HAP-1 (cell line): ENCODE measurements at regions not wholly inside any gene's neighbourhood (a gene's known extent, or its start where the extent isn't known, plus 50 kb on each side); places are given as distances from the start of the nearest gene placed in this dataset.

ENCODE experiments used
- DNase-seq, 2 experiments: peaks; one replicate each; pipeline ENCODE4 v3.0.0-alpha.2; 2016 to 2020; ENCODE audit warnings: low spot score in 2 of 2
- H3K27me3 ChIP-seq: fragments of 250-450 bp; sonication (Bioruptor Pico); 2 replicates; pipeline ENCODE4 v1.5.1; 2020; ENCODE audit warnings: low read depth, mild to moderate bottlenecking, moderate library complexity
- H3K36me3 ChIP-seq: fragments of 250-450 bp; sonication (Bioruptor Pico); replicated peaks from 2 replicates; pipeline ENCODE4 v1.5.1; 2020; ENCODE audit warnings: mild to moderate bottlenecking
- H3K4me1 ChIP-seq: fragments of 250-450 bp; sonication (Bioruptor Pico); 2 replicates; pipeline ENCODE4 v1.5.1; 2020; ENCODE audit warnings: mild to moderate bottlenecking
- H3K4me3 ChIP-seq: fragments of 250-450 bp; sonication (Bioruptor Pico); 2 replicates; pipeline ENCODE4 v1.5.1; 2020; ENCODE audit warnings: mild to moderate bottlenecking, moderate library complexity
- H3K9me3 ChIP-seq: fragments of 250-450 bp; sonication (Bioruptor Pico); 2 replicates; pipeline ENCODE4 v1.5.1; 2020; ENCODE audit warnings: mild to moderate bottlenecking, moderate library complexity
- in situ Hi-C: fragments of 300-500 bp; cut with MboI; formaldehyde crosslinking; loops from 3 replicates; pipeline ENCODE4 v1.14.3; 2020; ENCODE audit warnings: low sequenced_read_pairs, inconsistent platforms, mixed read lengths

GRCh38 chr12:30072824-30073223 is 289.1 kb upstream of the TMTC1 start:
- Histone ChIP-seq H3K27me3 (no peaks in the 10 kb centered on the region), H3K36me3 (no peaks in the 10 kb centered on the region), H3K4me1 (peaks cover 28% of the 10 kb centered on the region), H3K4me3 (no peak overlapping the region), H3K9me3 (no peaks in the 10 kb centered on the region)
- in situ Hi-C loops, result no loop called here
- peak in 1 of 2 experiments; percentile 70 for DNase-seq

- Histone ChIP-seq H3K27me3 (no peaks in the 10 kb centered on the region), H3K4me1 (peaks cover 18% of the 10 kb centered on the region), H3K9me3 (no peaks in the 10 kb centered on the region), H3K4me3 (no peak overlapping the region), H3K36me3 (no peaks in the 10 kb centered on the region)
- no peak for DNase-seq
- in situ Hi-C loops, result no loop called here
Measured at GRCh38 chr12:30067146-30067545, 283.4 kb upstream of the TMTC1 start.

DNA sequence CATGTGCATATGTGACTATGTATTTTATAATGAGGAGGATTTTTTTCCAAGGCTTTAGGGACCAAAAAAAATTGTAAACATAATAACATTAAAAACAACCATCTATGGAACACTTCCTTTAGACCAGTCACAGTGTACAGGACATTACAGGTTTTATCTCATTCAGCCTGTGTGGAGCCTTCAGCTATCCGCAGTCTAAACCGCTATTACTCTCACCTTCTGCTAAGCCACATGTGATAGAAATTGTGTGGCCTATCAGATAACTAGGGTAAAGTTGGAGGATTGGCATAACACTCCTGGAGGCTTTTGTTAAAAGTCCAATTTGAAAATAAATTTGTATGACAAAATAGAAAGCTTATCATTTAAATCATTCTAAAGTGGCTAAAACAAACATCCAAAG is 281.2 kb upstream of the TMTC1 start:
- H3K27me3 ChIP-seq, result no peaks in the 10 kb centered on the region
- H3K4me3 ChIP-seq, result no peak overlapping the region
- no peak for DNase-seq
- in situ Hi-C loops, result no loop called here
- no peaks in the 10 kb centered on the region for H3K36me3 ChIP-seq
- H3K9me3 ChIP-seq, result no peaks in the 10 kb centered on the region
- H3K4me1 ChIP-seq, result peaks cover 14% of the 10 kb centered on the region

GRCh38 chr12:30063435-30063945 is 279.7 kb upstream of the TMTC1 start:
- no peaks in the 10 kb centered on the region for H3K27me3 ChIP-seq
- in situ Hi-C loops, result no loop called here
- H3K36me3 ChIP-seq, result no peaks in the 10 kb centered on the region
- no peak overlapping the region for H3K4me3 ChIP-seq
- peaks cover 14% of the 10 kb centered on the region for H3K4me1 ChIP-seq
- H3K9me3 ChIP-seq, result no peaks in the 10 kb centered on the region
- no peak for DNase-seq

DNA sequence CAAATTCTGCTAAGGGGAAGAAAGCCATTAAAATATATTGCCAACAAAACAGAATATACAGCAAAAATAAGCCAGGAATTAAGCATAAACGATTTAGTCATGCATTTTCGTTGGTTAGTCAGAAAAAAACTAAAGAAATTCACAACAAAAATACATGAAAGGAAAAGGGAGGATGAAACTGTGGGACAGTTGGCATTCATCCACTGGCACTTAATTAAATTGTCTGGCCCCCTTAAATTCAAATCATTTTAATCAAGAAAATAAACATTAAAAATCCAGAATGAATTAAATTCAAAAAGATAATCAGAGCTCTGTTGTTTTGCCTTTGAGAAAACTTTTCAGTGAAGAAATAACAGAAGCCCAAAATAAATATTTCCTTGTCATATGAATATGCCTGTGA is 264.6 kb upstream of the TMTC1 start:
- in situ Hi-C loops, result no loop called here

DNA sequence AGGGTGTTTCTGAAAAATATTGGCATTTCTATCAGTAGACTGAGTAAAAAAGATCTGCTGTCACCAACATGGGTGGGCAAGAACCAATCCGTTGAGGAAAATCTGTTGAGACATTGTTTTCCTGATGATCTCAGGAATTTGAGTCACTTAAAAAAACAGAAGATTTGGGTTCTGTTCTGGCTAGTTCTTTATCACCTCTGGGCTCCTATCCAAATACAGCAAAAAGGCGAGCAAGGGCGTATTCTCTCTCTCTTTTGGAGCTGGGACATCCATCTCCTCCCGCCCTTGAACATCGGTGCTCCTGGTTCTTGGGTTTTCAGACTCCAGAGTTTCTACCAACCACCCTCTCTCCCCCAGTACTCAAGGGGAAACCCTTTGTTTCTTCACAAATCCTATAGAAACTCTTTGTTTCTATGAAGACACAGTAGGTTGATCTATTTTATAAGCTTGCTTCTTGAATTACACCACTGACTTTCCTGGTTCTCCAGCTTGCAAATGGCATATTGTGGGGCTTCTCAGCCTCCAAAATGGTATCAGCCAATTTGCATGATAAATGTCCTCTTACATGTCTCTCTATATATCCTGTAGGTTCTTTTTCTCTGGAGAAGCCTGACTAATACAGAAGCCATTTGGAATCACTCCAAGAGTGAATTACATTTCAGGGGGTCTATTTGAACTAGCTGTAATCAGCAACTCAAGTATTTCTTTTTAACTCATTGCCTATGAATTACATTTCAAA is 263.9 kb upstream of the TMTC1 start:
- Histone ChIP-seq H3K4me1 (peaks cover 29% of the 10 kb centered on the region), H3K9me3 (no peaks in the 10 kb centered on the region), H3K4me3 (no peak overlapping the region), H3K36me3 (no peaks in the 10 kb centered on the region), H3K27me3 (no peaks in the 10 kb centered on the region)
- DNase-seq, result peak; percentile 69 to 96
- in situ Hi-C loops, result no loop called here

More for the DNA sequence above, 264.6 kb upstream of the TMTC1 start:
- Histone ChIP-seq H3K4me1 (peaks cover 24% of the 10 kb centered on the region), H3K36me3 (no peaks in the 10 kb centered on the region), H3K9me3 (no peaks in the 10 kb centered on the region), H3K4me3 (no peak overlapping the region), H3K27me3 (no peaks in the 10 kb centered on the region)
- no peak for DNase-seq

DNA sequence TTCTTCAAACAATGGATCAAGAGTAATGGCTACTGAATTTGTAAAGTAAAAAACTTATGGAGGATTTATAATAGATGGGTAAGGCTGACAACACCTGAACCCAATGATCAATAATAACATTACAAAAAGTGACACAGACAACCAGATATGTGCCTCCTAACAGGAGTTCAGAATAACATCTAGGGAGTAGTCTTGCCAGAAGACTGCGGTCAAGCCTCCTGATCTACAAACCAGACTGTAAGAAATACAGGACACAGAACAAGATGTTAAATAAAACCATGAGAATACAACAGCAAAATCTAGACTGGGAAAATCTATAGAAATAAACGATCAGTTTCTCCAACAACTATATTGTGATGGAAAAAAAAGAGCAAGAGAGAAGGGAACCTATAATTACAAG is 262.6 kb upstream of the TMTC1 start:
- Histone ChIP-seq H3K36me3 (no peaks in the 10 kb centered on the region), H3K4me1 (peaks cover 34% of the 10 kb centered on the region), H3K9me3 (no peaks in the 10 kb centered on the region), H3K4me3 (no peak overlapping the region), H3K27me3 (no peaks in the 10 kb centered on the region)
- no peak for DNase-seq
- in situ Hi-C loops, result no loop called here

GRCh38 chr12:30045171-30045570 is 261.4 kb upstream of the TMTC1 start:
- in situ Hi-C loops, result no loop called here
- no peaks in the 10 kb centered on the region for H3K36me3 ChIP-seq
- H3K9me3 ChIP-seq, result no peaks in the 10 kb centered on the region
- H3K4me1 ChIP-seq, result peaks cover 34% of the 10 kb centered on the region
- H3K27me3 ChIP-seq, result no peaks in the 10 kb centered on the region
- no peak overlapping the region for H3K4me3 ChIP-seq
- DNase-seq, result no peak

GRCh38 chr12:30044206-30044605 is 260.5 kb upstream of the TMTC1 start:
- no peak for DNase-seq
- in situ Hi-C loops, result no loop called here
- Histone ChIP-seq H3K36me3 (no peaks in the 10 kb centered on the region), H3K4me3 (no peak overlapping the region), H3K9me3 (no peaks in the 10 kb centered on the region), H3K27me3 (no peaks in the 10 kb centered on the region), H3K4me1 (peaks cover 34% of the 10 kb centered on the region)

DNA sequence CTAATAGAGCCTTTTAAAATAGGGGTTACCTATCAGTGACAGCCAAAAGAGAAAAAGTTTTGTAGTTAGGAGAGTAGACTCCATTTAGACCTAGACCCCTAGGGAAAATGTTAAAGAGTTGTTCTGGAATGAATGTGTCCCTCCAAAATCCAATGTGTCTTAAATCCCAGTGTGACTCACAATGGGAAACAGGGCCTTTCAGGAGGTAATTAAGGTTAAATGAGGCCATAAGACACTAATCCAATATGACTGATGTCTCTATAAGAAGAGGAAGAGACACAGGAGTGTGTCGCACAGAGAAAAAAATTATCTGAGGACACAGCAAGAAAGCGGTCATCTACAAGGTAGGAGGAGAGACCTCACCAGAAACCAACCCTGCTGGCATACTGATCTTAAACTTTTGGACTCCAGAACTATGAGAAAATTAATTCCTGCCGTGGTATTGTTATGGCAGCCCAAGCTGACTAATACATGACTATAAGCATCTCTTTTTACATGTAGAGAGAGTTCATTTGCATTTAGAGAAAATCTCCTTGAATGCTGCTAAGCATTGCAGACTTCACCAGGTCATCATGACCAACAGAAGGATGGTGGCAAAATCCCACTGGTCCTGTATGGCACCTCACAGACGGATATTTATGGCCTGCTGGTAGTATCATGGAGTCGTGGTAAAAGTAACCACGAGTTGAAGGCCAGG is 259.6 kb upstream of the TMTC1 start:
- Histone ChIP-seq H3K27me3 (no peaks in the 10 kb centered on the region), H3K9me3 (no peaks in the 10 kb centered on the region), H3K4me1 (peaks cover 31% of the 10 kb centered on the region), H3K4me3 (no peak overlapping the region), H3K36me3 (no peaks in the 10 kb centered on the region)
- DNase-seq, result peak; percentile 29 to 88
- in situ Hi-C loops, result no loop called here

DNA sequence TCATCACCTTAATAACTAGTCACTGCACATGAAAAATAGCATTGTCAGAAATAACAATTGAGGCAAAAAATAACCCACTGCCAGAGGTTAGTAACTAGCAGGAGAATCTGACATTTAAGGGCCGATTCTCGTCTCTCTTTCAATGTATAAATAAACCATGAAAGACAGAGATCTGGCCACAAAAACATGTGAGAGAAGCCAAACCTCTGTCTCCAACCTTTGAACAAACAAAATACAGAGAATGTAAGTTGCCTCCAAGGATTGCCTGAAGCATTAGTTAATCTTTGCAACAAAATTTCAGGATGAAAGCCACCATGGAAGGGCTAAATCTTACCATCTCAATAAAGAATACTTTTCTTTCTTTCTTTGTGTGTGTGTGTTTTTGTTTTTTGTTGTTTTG is 257.4 kb upstream of the TMTC1 start:
- no peaks in the 10 kb centered on the region for H3K27me3 ChIP-seq
- in situ Hi-C loops, result no loop called here
- no peaks in the 10 kb centered on the region for H3K9me3 ChIP-seq
- H3K4me3 ChIP-seq, result no peak overlapping the region
- peaks cover 21% of the 10 kb centered on the region for H3K4me1 ChIP-seq
- DNase-seq, result no peak
- no peaks in the 10 kb centered on the region for H3K36me3 ChIP-seq

- Histone ChIP-seq H3K9me3 (no peaks in the 10 kb centered on the region), H3K4me3 (no peak overlapping the region), H3K4me1 (no peaks in the 10 kb centered on the region), H3K36me3 (no peaks in the 10 kb centered on the region), H3K27me3 (no peaks in the 10 kb centered on the region)
- no peak for DNase-seq
- in situ Hi-C loops, result no loop called here
Measured at GRCh38 chr12:30030693-30031374, 247.1 kb upstream of the TMTC1 start.

DNA sequence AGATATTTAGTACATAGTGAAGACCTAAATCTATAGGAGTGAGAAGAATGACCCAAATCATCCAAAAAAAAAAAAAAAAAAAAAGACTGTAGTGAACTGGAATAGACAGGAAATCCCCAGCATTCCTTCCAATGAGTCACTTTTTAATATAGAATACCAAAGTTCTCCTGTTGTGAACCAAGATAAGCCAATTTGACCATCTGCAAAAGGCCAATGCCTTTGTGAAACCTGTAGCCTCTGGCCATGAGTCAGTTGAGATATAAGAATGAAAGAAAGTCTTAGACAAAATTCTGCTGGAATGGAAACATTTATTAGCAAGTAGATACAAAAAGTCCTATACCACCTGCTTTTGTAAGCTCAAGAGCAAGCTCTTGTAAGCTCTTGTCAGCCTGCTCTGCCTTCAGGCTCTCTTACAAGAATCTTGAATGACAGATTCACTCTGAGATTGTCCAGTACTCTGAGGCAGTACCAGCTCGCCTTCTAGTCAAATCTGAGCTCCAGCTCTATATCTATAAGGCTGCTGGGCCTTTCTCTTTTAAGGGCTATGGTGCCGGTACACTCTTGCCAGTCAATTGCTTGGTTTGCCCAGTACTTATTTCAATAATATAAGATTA is 243.0 kb upstream of the TMTC1 start:
- no peak for DNase-seq
- in situ Hi-C loops, result no loop called here
- H3K4me1 ChIP-seq, result no peaks in the 10 kb centered on the region

More for the DNA sequence above, 243.0 kb upstream of the TMTC1 start:
- Histone ChIP-seq H3K4me3 (no peak overlapping the region), H3K9me3 (0 out of 2 replicates have a peak, but pooled peaks cover 7% of the 10 kb centered on the region), H3K27me3 (no peaks in the 10 kb centered on the region), H3K36me3 (no peaks in the 10 kb centered on the region)
